ENCODE measurements at regions not wholly inside any gene's neighbourhood (a gene's known extent, or its start where the extent isn't known, plus 50 kb on each side); places are given as distances from the start of the nearest gene placed in this dataset.

DNA sequence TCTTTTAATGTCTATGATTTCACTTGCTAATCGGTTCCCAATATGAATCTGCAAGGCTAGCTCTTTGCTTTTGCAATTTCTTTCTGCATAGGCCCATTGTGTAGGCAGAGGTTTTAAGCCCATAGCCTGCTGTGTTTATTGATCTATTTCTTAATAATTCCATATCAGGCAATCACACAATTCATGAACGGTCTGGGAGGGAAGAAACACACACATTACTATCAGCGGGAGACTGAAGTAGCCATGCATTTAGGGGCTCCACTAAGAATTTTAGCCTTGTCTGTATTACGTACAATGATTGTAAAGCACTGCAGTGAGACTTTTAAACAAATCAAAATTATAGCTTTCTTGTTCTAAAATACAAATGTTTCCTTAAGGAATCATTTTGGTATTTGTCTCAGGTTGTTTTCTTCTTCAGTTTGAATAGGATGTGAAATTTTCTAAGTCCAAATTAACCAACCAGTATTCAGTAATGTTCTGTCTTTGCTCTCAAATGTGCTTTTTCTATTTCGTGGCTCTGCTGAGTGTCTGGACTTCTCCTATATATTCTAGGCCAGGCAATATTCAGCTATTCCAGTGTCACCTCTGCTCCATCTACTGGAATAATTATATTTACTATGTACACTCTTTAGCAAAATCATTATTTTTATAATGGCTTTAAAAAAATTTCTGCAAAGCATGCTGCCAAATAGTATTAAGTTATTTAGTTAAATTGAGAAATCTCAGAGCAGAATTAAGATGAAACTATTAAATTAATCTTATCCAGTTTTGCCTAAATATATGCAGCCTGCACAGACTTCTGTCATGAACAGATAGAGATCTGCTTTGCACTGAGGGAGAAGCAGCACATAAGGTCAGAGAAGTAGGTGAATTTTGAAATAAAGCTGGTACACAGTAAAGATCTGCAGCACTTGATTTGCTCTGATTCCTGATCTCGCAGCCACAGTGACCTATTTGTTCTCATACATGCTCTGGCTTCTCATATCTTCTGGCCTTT is 103.0 kb upstream of the NAALADL2 start:
- H3K4me3 Mint-ChIP-seq, result no peak overlapping the region
- H3K27ac Mint-ChIP-seq, result no peak overlapping the region
- H3K4me1 Mint-ChIP-seq (ENCODE audit: low read depth), result peaks cover 9% of the 10 kb centered on the region; the same call in 1 of the 2 replicates
- H3K27me3 Mint-ChIP-seq (ENCODE audit: insufficient read depth), result no peaks in the 10 kb centered on the region; the same call in 1 of the 2 replicates
- H3K36me3 Mint-ChIP-seq (ENCODE audit: low read depth), result peaks cover 7% of the 10 kb centered on the region; the same call in 1 of the 2 replicates
- TF ChIP-seq, protein P1, sequence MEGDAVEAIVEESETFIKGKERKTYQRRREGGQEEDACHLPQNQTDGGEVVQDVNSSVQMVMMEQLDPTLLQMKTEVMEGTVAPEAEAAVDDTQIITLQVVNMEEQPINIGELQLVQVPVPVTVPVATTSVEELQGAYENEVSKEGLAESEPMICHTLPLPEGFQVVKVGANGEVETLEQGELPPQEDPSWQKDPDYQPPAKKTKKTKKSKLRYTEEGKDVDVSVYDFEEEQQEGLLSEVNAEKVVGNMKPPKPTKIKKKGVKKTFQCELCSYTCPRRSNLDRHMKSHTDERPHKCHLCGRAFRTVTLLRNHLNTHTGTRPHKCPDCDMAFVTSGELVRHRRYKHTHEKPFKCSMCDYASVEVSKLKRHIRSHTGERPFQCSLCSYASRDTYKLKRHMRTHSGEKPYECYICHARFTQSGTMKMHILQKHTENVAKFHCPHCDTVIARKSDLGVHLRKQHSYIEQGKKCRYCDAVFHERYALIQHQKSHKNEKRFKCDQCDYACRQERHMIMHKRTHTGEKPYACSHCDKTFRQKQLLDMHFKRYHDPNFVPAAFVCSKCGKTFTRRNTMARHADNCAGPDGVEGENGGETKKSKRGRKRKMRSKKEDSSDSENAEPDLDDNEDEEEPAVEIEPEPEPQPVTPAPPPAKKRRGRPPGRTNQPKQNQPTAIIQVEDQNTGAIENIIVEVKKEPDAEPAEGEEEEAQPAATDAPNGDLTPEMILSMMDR (IDR thresholded peaks at IDR 0.05), result no peak
- H3K9me3 Mint-ChIP-seq, result no peaks in the 10 kb centered on the region
- DNase-seq, result no peak

GRCh38 chr3:174758943-174759342 is 100.2 kb upstream of the NAALADL2 start:
- H3K27ac Mint-ChIP-seq, result no peak overlapping the region
- TF ChIP-seq, protein P1 (IDR thresholded peaks at IDR 0.05), result no peak
- no peaks in the 10 kb centered on the region; the same call in 1 of the 2 replicates for H3K27me3 Mint-ChIP-seq (ENCODE audit: insufficient read depth)
- H3K4me1 Mint-ChIP-seq (ENCODE audit: low read depth), result peaks cover 9% of the 10 kb centered on the region; the same call in 1 of the 2 replicates
- H3K4me3 Mint-ChIP-seq, result no peak overlapping the region
- H3K9me3 Mint-ChIP-seq, result no peaks in the 10 kb centered on the region
- no peak for DNase-seq
- H3K36me3 Mint-ChIP-seq (ENCODE audit: low read depth), result no peaks in the 10 kb centered on the region

DNA sequence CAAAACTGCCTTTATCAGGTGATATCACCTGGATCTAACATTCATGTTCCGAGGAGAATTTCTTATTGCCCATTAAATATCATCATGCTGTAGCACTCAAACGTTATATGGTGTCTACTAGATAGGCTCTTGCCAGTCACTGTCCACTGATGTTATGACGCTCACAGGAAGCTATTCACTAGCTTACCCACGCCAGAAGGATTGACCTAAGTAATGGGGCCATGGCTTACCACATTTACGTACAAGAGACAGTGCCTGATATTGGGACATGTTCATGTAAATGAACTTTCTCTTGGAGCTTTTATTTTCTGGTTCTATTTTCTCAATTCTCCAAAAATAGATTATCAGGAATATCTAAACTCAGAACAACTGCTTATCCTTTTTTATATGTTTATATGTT is 91.7 kb upstream of the NAALADL2 start:
- H3K27ac Mint-ChIP-seq, result no peak overlapping the region
- H3K4me3 Mint-ChIP-seq, result no peak overlapping the region
- H3K27me3 Mint-ChIP-seq (ENCODE audit: insufficient read depth), result no peaks in the 10 kb centered on the region
- no peaks in the 10 kb centered on the region for H3K9me3 Mint-ChIP-seq
- peaks cover 9% of the 10 kb centered on the region for H3K4me1 Mint-ChIP-seq (ENCODE audit: low read depth)
- TF ChIP-seq, protein P1 (IDR thresholded peaks at IDR 0.05), result no peak
- H3K36me3 Mint-ChIP-seq (ENCODE audit: low read depth), result no peaks in the 10 kb centered on the region
- no peak for DNase-seq

GRCh38 chr3:174767853-174768382 is 91.2 kb upstream of the NAALADL2 start:
- Mint-ChIP-seq H3K27ac (no peak overlapping the region), H3K9me3 (no peaks in the 10 kb centered on the region), H3K27me3 (ENCODE audit: insufficient read depth) (no peaks in the 10 kb centered on the region), H3K4me3 (no peak overlapping the region), H3K4me1 (ENCODE audit: low read depth) (peaks cover 9% of the 10 kb centered on the region), H3K36me3 (ENCODE audit: low read depth) (no peaks in the 10 kb centered on the region)
- no peak for DNase-seq
- TF ChIP-seq, protein P1 (IDR thresholded peaks at IDR 0.05), result no peak

DNA sequence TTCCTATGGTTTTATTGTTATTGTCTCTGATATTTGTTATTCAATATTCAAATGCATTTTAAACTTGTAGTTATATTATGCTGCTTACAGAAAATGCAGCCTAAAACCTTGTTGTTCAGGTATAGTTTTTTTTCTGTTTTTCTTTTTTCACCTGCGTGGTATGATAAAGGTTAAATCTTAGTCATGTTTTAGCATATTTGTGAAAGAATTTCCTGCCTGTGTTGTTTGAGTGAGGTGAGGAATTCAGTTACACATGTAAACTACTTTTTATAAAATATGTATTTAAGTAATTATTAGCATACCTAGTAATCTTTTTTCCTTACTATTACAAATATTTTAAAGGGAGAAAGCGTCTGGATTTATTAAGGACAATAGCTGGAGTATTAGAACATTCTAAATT is 90.0 kb upstream of the NAALADL2 start:
- TF ChIP-seq, protein P1 (IDR thresholded peaks at IDR 0.05), result no peak
- Mint-ChIP-seq H3K4me1 (ENCODE audit: low read depth) (peaks cover 9% of the 10 kb centered on the region), H3K9me3 (no peaks in the 10 kb centered on the region), H3K4me3 (no peak overlapping the region), H3K36me3 (ENCODE audit: low read depth) (0 out of 2 replicates have a peak, but pooled peaks cover 4% of the 10 kb centered on the region), H3K27me3 (ENCODE audit: insufficient read depth) (no peaks in the 10 kb centered on the region; the same call in 1 of the 2 replicates), H3K27ac (no peak overlapping the region)
- no peak for DNase-seq
